ENCODE measurements at regions not wholly inside any gene's neighbourhood (a gene's known extent, or its start where the extent isn't known, plus 50 kb on each side); places are given as distances from the start of the nearest gene placed in this dataset.

DNA sequence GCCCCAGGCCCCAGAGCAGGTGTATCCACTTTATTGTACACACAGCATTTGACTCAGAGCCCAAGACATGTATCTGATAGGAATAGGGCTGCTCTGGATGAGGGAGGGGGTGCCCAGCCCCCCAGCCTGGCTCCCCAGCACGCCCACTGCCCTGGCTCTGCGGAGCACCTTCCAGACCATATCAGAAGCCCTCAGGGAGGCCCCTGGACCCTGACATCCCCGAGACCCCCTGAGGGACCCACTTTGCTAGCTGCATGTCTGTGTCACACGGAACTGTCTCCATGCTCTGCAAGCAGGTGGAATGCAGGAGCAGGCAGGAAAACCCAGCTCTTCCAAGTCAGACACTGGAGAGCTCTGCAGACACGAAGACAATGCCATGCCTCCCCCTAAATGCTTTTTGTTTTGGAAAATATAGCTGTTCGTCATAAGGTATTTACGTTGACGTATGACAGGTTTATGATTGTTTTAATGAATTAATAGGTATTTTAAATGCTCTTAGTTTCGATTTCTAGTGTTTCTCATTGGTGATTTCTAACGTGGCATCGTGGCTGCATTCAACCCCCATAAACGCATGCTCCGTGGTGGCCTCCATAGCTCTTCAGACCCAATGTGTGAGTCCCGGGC lies 92.8 kb upstream of the INSIG1 start:
- TF ChIP-seq, protein P1, sequence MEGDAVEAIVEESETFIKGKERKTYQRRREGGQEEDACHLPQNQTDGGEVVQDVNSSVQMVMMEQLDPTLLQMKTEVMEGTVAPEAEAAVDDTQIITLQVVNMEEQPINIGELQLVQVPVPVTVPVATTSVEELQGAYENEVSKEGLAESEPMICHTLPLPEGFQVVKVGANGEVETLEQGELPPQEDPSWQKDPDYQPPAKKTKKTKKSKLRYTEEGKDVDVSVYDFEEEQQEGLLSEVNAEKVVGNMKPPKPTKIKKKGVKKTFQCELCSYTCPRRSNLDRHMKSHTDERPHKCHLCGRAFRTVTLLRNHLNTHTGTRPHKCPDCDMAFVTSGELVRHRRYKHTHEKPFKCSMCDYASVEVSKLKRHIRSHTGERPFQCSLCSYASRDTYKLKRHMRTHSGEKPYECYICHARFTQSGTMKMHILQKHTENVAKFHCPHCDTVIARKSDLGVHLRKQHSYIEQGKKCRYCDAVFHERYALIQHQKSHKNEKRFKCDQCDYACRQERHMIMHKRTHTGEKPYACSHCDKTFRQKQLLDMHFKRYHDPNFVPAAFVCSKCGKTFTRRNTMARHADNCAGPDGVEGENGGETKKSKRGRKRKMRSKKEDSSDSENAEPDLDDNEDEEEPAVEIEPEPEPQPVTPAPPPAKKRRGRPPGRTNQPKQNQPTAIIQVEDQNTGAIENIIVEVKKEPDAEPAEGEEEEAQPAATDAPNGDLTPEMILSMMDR (conservative IDR thresholded peaks at IDR 0.05): no peak
- no peak for TF ChIP-seq ZFX (IDR thresholded peaks at IDR 0.05)
